Transverse colon (tissue), 4 donors: ENCODE measurements at regions not wholly inside any gene's neighbourhood (a gene's known extent, or its start where the extent isn't known, plus 50 kb on each side); places are given as distances from the start of the nearest gene placed in this dataset.

Experiments used
- DNase-seq: peaks from one replicate; pipeline ENCODE4 v3.0.0-alpha.2; 2019
- H3K27ac ChIP-seq, 4 donors: fragments of 200-600 bp; sonication (generic); 2 replicates each; pipeline ENCODE4 v1.5.1; 2016 to 2018; ENCODE audit warnings: inconsistent platforms in 4 of 4
- H3K27me3 ChIP-seq: fragments of 200-600 bp; sonication (generic); 2 replicates; pipeline ENCODE4 v1.5.1; 2017; ENCODE audit warnings: inconsistent platforms
- H3K36me3 ChIP-seq, 4 donors: fragments of 200-600 bp; sonication (generic); 2 replicates each; pipeline ENCODE4 v1.5.1; 2017 to 2019; ENCODE audit warnings: inconsistent platforms in 4 of 4
- H3K4me1 ChIP-seq, 4 donors: fragments of 200-600 bp; sonication (generic); 2 replicates each; pipeline ENCODE4 v1.5.1; 2017 to 2020; ENCODE audit warnings: inconsistent platforms in 4 of 4
- H3K4me3 ChIP-seq, 4 donors: fragments of 200-600 bp; sonication (generic); 1 replicate in 1 of 4; 2 replicates in 3 of 4; pipeline versions ENCODE4 v1.5.1 to v1.6.1; 2017 to 2019; ENCODE audit warnings: inconsistent platforms in 4 of 4
- H3K9me3 ChIP-seq, 2 donors: fragments of 200-600 bp; sonication (generic); 2 replicates each; pipeline ENCODE4 v1.5.1; 2017 to 2019; ENCODE audit warnings: inconsistent platforms in 2 of 2
- CTCF ChIP-seq, 5 experiments: fragments of 200-600 bp in 3 of 5; fragments of 450-650 bp in 2 of 5; sonication (generic) in 3 of 5; IDR thresholded peaks; 1 replicate in 2 of 5; 2 replicates in 3 of 5; pipeline ENCODE4 v1.5.1; 2016 to 2017; ENCODE audit warnings: antibody characterized with exemption in 5 of 5, inconsistent platforms in 3 of 5, mild to moderate bottlenecking in 2 of 5, moderate library complexity in 1 of 5
- EP300 ChIP-seq: sonication (generic); formaldehyde crosslinking; IDR thresholded peaks from one replicate; pipeline ENCODE4 v1.6.1; 2017; ENCODE audit warnings: antibody characterized with exemption, low read depth
- POLR2A ChIP-seq: fragments of 450-650 bp; IDR thresholded peaks from one replicate; pipeline ENCODE4 v1.6.1; 2016; ENCODE audit warnings: antibody characterized with exemption, mild to moderate bottlenecking, moderate library complexity
- POLR2AphosphoS5 ChIP-seq, 3 donors: sonication (generic); formaldehyde crosslinking; IDR thresholded peaks; one replicate each; pipeline ENCODE4 v1.6.1; 2016; ENCODE audit warnings: antibody characterized with exemption in 3 of 3
- WGBS, 2 donors: methylation state at CpG; one replicate each; pipeline ENCODE4 v1.1.5; 2018; ENCODE audit warnings: low coverage in 1 of 2; 5-methylcytosine and 5-hydroxymethylcytosine counted together
- in situ Hi-C, 4 donors: fragments of 200-750 bp; cut with MboI; loops; one replicate each; pipeline versions ENCODE4 v1.15.0 to v1.15.1; 2017; ENCODE audit warnings: low sequenced_read_pairs in 3 of 4, low pct_ligation_motif_present in 1 of 4, low pct_unique_long_range_greater_than_20kb in 1 of 4
- intact Hi-C: fragments of 100-400 bp; cut with DNase I; formaldehyde crosslinking; loops from one replicate; pipeline ENCODE4 v1.15.1; 2023; ENCODE audit warnings: low total_unique reads

GRCh38 chr2:156673333-156673615 lies 237.1 kb downstream of the GPD2 start:
- no peak for DNase-seq
- Histone ChIP-seq H3K27ac (no peak overlapping the region), H3K27me3 (no peaks in the 10 kb centered on the region), H3K36me3 (no peaks in the 10 kb centered on the region), H3K4me1 (peaks cover 0 to 7% (median 0%) of the 10 kb centered on the region in 4 donors), H3K9me3 (peaks cover 2 to 3% of the 10 kb centered on the region in 2 donors), H3K4me3 (no peak overlapping the region)
- in situ Hi-C loops (no loop called here), intact Hi-C loops (no loop called here)
- WGBS, 2 donors = 60 to 64% methylated on average over 2 of the region's 2 CpGs
- TF ChIP-seq EP300 (no peak), CTCF (IDR thresholded peaks at IDR 0.05) (no peak), POLR2A (no peak), POLR2AphosphoS5 (IDR thresholded peaks at IDR 0.05) (no peak)

GRCh38 chr2:156673981-156674380 lies 237.8 kb downstream of the GPD2 start:
- no peak overlapping the region for H3K4me3 ChIP-seq
- WGBS, 2 donors = 61 to 89% methylated on average over 2 of the region's 2 CpGs
- H3K27me3 ChIP-seq = no peaks in the 10 kb centered on the region
- TF ChIP-seq CTCF (IDR thresholded peaks at IDR 0.05) (no peak), EP300 (no peak), POLR2A (no peak), POLR2AphosphoS5 (IDR thresholded peaks at IDR 0.05) (no peak)
- peaks cover 0 to 7% (median 0%) of the 10 kb centered on the region in 4 donors for H3K4me1 ChIP-seq
- intact Hi-C loops = no loop called here
- H3K36me3 ChIP-seq = no peaks in the 10 kb centered on the region
- DNase-seq = no peak
- no peak overlapping the region for H3K27ac ChIP-seq
- H3K9me3 ChIP-seq = no peaks in the 10 kb centered on the region
- in situ Hi-C loops = no loop called here

GRCh38 chr2:156675896-156676295 lies 239.7 kb downstream of the GPD2 start:
- no peak for DNase-seq
- H3K4me1 ChIP-seq = peaks cover 0 to 7% (median 0%) of the 10 kb centered on the region in 4 donors

GRCh38 chr2:156679820-156680219 lies 243.6 kb downstream of the GPD2 start:
- Histone ChIP-seq H3K36me3 (no peaks in the 10 kb centered on the region), H3K4me3 (no peak overlapping the region), H3K9me3 (no peaks in the 10 kb centered on the region), H3K27ac (no peak overlapping the region), H3K27me3 (no peaks in the 10 kb centered on the region), H3K4me1 (no peaks in the 10 kb centered on the region)
- WGBS, 2 donors = 74 to 84% methylated on average over 2 of the region's 2 CpGs
- intact Hi-C loops (no loop called here), in situ Hi-C loops (no loop called here)
- TF ChIP-seq EP300 = no peak
- TF ChIP-seq CTCF (IDR thresholded peaks at IDR 0.05) = no peak
- TF ChIP-seq POLR2AphosphoS5 (IDR thresholded peaks at IDR 0.05) = no peak
- no peak for TF ChIP-seq POLR2A
- DNase-seq = no peak

More at GRCh38 chr2:156675896-156676295, 239.7 kb downstream of the GPD2 start:
- intact Hi-C loops = no loop called here
- Histone ChIP-seq H3K36me3 (no peaks in the 10 kb centered on the region), H3K4me3 (no peak overlapping the region), H3K27me3 (no peaks in the 10 kb centered on the region), H3K9me3 (no peaks in the 10 kb centered on the region), H3K27ac (no peak overlapping the region)
- WGBS, 2 donors = 73 to 81% methylated on average over 2 to 3 of the region's 3 CpGs
- in situ Hi-C loops = no loop called here
- TF ChIP-seq POLR2A (no peak), CTCF (IDR thresholded peaks at IDR 0.05) (no peak), POLR2AphosphoS5 (IDR thresholded peaks at IDR 0.05) (no peak), EP300 (no peak)
